ENCODE measurements at regions not wholly inside any gene's neighbourhood (a gene's known extent, or its start where the extent isn't known, plus 50 kb on each side); places are given as distances from the start of the nearest gene placed in this dataset.

DNA sequence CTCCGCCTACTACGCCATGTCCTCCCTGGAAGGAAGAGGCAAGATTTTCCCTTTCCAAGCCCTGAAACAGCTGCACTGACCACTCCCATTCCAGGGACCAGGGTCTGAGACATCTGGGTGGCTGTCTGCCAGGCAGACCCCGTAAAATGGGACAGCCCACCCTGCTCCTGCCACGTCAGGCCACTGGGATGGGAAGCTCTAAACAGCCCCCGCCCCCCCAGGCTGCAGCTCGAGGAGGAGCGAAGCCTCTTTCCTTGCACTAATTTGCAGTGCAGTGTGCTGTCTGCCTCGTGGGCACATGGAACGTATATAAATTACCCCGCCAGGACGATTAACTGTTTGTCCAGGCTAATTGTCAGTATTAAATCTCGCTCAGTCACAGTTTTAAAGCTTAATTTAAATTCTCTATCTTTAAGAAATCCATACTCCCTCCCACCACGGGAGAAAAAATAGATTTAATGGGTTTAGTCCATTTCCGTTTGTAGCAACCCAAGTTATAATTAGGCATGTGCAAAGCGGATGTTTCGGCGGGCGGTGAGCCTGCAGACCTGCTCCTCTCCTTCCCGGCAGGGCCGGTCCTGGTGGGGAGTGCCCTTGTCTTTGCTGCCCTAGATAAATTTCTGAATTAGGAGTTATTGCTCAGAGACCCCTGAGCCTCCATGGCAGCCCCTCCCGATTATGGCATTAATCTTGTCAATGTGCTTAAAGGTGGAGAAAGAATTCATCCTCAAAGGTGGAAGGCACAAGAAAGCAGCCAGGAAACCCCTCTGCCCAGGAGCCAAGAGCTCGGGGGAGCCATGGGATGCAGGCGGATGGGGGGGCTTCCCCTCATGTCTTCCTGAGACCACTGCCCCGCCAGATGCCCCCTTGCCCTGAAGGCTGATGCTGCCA is 268.0 kb upstream of the TNRC6C start:
- DNase-seq (ENCODE audit: insufficient read length, low spot score), result no peak
- FAIRE-seq, result no peak
- no peak for TF ChIP-seq POLR2A (IDR thresholded peaks at IDR 0.05; ENCODE audit: low read depth, low read length)

DNA sequence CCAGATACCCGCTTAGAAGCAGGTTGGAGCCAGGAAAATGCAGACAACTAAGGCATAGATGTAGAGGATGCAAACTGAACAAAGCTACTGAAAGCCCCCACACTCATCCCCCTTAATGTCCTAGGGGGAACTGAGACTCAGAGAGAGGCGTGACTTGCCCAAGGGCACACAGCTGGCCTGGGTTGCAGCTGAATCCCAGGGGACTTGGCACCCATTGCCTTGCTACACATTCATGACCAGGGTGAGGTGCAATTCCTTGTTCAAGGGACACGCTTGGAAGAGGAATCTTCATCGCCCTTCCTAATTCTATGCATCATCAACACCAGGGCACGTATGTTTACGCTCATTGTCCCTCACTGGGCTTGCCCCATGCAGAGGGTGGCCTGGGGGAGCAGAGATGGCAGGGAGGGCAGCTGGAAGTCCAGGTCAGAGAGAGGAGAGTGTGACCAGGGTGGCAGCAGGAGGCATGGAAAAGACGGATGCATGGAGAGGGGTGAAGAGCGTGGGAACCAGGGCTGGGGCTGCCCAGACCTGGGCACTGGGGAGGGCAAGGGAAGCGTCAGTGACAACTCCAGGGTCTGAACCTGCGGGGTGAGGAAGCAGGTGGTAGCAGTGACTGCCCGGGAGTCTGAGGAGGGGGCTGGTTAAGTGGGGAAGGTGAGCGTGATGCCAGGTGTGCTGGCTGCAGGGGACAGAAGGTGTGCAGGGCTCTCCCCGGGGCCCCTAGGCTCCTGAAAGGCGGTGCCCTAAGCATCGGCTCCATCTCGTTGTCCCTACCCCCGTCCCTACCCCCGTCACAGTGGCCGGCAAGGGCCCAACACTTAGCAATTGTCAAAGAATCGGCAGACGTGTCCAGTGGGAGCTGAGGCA is 267.1 kb upstream of the TNRC6C start:
- no peak for DNase-seq (ENCODE audit: insufficient read length, low spot score)
- no peak for FAIRE-seq
- no peak for TF ChIP-seq POLR2A (IDR thresholded peaks at IDR 0.05; ENCODE audit: low read depth, low read length)

DNA sequence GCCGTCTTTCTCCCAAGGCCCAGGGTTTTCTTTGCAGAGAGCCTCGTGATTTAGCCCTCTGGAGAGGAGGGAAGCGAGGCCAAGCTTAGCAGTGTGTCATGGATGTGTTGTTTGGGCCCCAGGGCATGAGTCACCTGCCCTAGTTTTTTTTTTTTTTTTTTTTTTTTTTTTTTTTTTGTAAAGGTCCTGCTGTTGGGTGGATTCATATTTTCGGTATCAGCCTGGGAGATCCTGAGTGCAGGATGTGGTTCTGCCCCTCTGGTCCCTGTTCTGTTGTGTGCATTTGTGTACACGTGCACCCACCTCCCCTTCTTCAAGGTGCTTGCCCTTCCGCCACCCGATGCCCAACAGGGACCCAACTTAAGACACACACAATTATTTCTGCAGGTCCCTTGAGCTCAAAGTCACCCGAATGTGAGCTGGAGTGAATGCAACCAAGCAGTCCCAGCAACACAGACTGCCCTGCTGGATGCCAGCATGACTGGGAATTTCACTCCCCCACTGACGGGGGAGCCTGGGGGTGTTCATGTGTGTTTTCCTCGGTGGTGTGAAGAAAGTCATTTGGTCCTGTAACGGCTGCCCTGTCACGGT is 265.8 kb upstream of the TNRC6C start:
- peak; percentile 88 for DNase-seq (ENCODE audit: insufficient read length, low spot score)
- TF ChIP-seq POLR2A (IDR thresholded peaks at IDR 0.05; ENCODE audit: low read depth, low read length), result no peak
- FAIRE-seq, result no peak

DNA sequence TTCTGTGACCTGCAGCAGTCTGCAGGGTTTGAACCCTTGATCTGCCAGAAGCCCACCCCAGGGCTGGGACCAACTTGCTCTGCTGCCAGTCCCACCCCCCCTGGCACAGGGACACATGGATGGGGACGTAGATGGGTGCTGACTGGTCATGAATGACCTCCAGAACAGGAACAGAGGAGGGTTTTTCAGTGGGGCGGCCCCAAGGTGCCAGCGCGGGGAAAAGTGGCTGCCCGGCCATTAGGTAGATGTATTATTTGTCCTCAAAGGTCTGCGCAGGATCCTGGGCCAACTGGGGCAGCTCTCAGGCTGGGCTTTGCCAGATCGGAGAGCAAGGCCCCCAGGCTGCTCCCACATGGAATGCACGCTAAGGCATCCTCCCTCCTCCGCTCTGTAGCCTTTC is 265.2 kb upstream of the TNRC6C start:
- FAIRE-seq, result no peak
- no peak for DNase-seq (ENCODE audit: insufficient read length, low spot score)
- TF ChIP-seq POLR2A (IDR thresholded peaks at IDR 0.05; ENCODE audit: low read depth, low read length), result no peak

DNA sequence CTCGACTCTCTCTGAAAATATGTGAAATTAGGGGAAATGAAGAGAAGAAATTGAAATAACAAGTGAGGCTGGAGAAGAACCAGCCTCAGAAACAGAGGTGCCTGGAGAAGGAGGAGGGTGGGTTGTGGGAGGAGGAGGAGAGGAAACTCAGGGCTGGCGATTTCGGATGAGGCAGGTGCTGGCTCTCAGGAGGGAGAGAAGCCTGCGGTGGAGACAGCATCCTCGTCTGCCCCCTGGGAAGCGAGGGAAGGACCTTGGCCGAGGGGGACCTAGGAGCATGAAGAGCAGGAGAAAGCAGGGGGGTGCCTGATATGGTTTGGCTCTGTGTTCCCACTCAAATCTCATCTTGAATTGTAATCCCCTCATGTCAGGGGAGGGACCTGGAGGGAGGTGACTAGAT is 264.7 kb upstream of the TNRC6C start:
- no peak for FAIRE-seq
- TF ChIP-seq POLR2A (IDR thresholded peaks at IDR 0.05; ENCODE audit: low read depth, low read length), result no peak
- no peak for DNase-seq (ENCODE audit: insufficient read length, low spot score)

DNA sequence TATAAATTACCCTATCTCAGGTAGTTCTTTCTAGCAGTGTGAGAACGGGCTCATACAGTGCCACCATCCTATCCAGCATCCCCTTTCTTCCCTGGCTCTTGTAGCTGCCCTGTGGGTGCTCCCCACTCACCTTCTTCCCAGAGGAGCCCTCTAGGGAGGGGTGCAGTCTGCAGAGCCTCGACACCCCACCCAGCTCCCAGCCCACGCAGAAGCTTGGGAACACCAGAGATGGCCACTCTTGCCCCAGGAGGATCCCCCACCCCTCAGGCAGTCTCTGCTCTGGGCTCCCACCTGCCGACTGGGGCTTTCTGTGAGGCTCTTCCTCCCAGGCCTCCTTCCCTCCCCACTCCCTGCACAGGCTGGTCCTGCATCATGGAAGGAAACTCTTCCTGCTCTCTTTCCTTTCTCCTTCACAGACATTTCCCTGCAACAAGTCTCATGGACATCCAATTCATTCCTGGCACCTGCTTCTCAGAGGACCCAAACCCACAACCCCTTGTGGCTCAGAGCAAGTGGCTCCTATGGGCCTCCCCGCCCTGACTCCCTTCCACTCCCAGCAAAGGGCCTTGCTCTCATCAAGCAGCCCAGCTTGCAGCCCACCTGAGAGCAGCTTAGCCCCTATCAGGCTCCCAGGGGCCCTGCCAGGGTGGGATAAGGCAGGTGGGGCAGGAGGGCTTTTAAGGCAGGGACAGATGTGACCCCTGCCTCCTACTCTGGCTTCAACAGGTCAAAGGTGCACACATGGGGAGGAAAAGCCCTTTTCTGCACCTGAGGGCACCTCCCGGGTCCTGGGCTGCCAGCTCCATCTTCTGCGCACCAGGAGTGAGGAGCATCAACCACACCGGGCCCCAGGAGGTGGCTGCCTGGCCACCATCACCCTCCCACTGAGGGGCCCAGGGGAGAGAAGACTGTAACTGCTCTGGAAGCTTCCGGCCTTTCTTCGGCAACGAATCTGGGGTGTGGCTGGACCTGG is 263.8 kb upstream of the TNRC6C start:
- FAIRE-seq (no peak), DNase-seq (ENCODE audit: insufficient read length, low spot score) (no peak)
- TF ChIP-seq POLR2A (IDR thresholded peaks at IDR 0.05; ENCODE audit: low read depth, low read length), result no peak

DNA sequence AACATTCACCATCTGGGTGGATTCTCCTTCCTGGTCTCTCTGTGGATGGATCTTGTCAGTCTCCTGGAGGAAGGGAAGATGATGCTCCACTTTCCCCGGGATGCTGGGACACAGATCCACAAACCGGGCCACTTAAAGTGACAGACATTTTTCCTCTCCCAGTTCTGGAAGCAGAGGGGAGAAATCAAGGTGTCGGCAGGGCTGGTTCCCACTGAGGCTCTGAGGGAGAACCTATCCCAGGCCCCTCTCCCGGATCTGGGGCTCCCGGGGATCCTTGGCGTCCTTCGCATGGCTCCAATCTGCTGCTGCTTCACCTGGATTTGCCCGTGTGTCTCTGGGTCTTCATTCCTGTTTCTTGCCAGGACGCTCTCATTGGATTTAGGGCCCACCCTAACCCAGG is 263.1 kb upstream of the TNRC6C start:
- DNase-seq (ENCODE audit: insufficient read length, low spot score) (no peak), FAIRE-seq (no peak)

DNA sequence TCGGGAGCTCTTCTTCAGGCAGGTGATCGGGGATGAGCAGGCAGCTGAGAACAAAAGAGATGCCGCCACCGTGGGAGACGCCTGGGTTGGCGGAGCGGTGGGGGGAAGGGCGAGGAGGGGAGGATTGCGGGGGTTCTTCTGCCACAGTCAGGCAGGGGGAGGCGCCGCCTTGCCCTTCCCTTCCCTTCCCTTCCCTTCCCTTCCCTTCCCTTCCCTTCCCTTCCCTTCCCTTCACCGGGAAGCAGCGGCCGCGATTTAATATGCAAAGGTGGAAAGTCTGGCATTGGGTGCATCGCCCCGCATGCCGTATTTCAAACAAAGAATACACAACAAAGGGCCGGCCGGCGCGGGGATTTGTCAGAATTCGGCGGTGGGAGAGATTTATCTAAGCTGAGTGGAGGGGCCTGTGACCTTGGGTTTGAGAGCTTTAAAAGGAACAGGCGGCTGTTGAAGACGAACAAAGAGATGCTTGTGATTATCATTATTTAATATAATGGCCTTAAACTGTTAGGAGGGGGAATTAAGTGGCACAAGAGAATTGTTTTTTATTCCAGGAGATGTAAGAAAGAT is 262.3 kb upstream of the TNRC6C start:
- FAIRE-seq, result no peak
- no peak for TF ChIP-seq POLR2A (IDR thresholded peaks at IDR 0.05; ENCODE audit: low read depth, low read length)
- no peak for DNase-seq (ENCODE audit: insufficient read length, low spot score)

More for the DNA sequence above, 263.1 kb upstream of the TNRC6C start:
- no peak for TF ChIP-seq POLR2A (IDR thresholded peaks at IDR 0.05; ENCODE audit: low read depth, low read length)

DNA sequence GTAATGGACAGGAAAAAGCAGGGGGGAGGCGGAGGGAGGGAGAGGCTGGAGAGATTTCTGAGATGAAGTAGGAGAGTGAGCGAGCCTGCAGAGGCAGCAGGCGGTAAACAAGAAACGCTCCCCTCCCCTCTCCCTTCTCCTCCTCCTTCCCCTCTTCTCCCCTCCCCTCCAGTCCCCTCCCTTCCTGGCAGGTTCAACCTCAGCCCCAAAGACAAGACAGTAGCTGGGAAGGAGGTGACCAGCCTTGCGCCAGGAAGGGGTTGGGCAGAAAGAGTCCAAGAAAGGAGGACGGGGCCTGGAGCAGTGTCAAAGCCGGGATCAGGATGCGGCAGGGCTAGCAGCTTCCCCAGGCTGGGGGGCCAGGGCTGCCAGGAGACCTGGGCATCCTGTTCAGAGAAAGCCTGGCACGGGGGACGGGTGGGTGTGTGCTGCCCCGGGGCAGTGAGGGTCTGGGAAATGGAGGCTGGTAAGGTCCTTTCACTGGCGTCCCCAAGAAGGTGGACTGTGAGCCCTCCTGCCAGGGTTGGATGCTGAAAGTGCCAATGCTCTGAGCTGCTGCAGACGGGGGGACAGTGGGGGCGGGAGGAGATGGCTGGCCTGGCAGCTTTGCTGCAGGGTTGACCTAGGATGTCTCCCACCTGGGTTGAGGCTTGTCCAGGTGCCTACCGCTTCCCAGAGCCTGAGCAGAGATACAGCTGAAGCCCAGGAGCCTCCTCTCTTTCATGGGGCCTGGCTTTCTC is 261.6 kb upstream of the TNRC6C start:
- no peak for TF ChIP-seq POLR2A (IDR thresholded peaks at IDR 0.05; ENCODE audit: low read depth, low read length)
- FAIRE-seq, result no peak
- DNase-seq (ENCODE audit: insufficient read length, low spot score), result no peak

DNA sequence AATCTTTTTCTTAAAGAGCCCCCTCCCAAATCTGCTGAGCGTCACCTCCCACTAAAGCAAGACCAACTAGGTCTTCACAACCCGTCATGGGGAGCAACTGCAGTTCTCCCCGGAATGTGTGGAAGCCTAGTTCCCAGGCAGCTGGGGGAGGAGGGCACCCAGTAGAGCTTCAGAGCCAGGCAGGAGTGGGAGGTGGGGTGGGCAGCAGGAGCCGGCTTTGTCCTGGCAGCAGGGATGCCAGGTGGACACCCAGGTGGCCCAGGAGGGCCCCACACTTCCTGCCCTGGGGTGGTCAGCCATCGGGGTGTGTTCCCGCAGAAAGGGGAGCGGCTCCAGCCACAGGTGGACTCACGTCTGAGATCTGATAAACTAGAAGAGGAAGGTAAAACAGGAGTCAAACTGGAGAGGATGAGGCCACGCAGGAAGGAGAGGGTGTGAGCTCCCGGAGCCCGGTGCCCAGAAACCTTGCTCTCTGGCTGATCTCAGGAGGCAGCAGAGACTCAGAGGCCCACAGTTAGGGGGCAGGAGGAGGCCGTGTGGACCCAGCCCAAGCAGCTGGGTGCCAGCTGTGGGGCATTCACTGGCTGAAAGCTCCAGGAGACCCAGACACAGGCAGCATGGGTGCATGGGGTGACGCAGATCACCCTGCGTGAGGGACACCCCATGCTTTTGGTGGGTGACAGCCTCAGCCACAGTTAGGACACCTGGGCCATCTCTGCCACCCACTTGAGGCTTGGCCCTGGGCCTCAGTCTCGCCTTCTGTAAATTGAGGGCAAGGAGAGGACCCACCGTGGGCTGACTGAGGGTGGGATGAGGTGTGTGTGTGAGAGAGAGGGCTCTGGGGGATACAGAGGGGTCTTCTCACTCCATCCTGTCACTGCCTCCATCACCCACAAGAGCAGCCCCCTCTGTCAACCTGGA is 260.8 kb upstream of the TNRC6C start:
- DNase-seq (ENCODE audit: insufficient read length, low spot score) (no peak), FAIRE-seq (no peak)
- TF ChIP-seq POLR2A (IDR thresholded peaks at IDR 0.05; ENCODE audit: low read depth, low read length), result no peak

DNA sequence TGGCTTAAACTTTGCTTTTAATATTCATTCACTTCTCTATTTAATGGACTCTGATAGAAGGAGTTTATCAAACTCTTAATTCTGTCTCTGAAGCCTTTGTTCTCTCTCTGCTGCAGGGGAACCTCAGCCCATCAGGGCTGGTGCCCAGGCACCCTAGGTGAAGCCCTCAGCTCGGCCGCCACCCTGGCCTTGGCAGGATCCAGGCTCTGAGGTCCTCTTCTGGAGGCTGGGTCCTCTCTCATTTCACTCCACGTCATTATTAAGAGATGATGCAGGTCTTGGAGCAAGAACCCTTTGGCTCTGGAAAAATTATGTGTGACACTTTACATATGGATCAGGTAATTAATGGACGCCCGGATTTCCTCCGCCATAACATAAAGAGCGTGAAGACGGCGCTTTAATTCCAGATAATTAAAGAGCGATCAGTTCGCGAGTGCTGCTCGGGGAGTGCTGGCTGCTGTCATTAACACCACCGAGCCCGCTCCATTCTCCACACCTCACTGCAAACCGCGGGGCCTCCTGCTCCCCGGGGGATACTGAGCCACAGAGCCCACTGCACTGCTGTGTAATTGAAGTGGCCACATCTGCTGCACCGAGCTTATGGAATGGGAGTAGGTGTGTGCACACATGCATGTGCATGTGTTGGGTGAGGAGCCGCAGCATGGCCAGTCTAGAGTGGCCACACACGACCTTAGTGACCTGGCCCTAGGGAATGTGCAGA is 259.4 kb upstream of the TNRC6C start:
- DNase-seq (ENCODE audit: insufficient read length, low spot score) (no peak), FAIRE-seq (no peak)
- TF ChIP-seq POLR2A (IDR thresholded peaks at IDR 0.05; ENCODE audit: low read depth, low read length), result no peak
